Esophagus (tissue), 2 donors: ENCODE measurements at regions not wholly inside any gene's neighbourhood (a gene's known extent, or its start where the extent isn't known, plus 50 kb on each side); places are given as distances from the start of the nearest gene placed in this dataset.

ENCODE experiments used
- H3K27ac ChIP-seq, 2 donors: one replicate each; pipeline ENCODE4 v1.5.1; 2013; ENCODE audit warnings: low read depth in 2 of 2, mild to moderate bottlenecking in 2 of 2, inconsistent platforms in 1 of 2, low read length in 1 of 2, moderate library complexity in 1 of 2
- H3K27me3 ChIP-seq, 2 donors: one replicate each; pipeline ENCODE4 v1.6.1; 2013; ENCODE audit warnings: low read length in 2 of 2, control low read depth in 1 of 2, mild to moderate bottlenecking in 1 of 2; ENCODE audit not compliant: insufficient read depth in 2 of 2, control insufficient read depth in 1 of 2
- H3K36me3 ChIP-seq, 2 donors: one replicate each; pipeline ENCODE4 v1.6.1; 2013; ENCODE audit warnings: low read length in 1 of 2; ENCODE audit not compliant: control insufficient read depth in 2 of 2, insufficient read depth in 2 of 2
- H3K4me1 ChIP-seq, 2 donors: one replicate each; pipeline ENCODE4 v1.6.1; 2013; ENCODE audit warnings: low read length in 1 of 2; ENCODE audit not compliant: control insufficient read depth in 2 of 2, insufficient read depth in 2 of 2
- H3K4me3 ChIP-seq, 2 donors: one replicate each; pipeline ENCODE4 v1.5.1; 2013; ENCODE audit warnings: low read length in 2 of 2, mild to moderate bottlenecking in 2 of 2, low read depth in 1 of 2, moderate library complexity in 1 of 2
- H3K9me3 ChIP-seq, 2 donors: one replicate each; pipeline ENCODE4 v1.6.1; 2013; ENCODE audit warnings: mild to moderate bottlenecking in 2 of 2, low read depth in 1 of 2, low read length in 1 of 2, moderate library complexity in 1 of 2; ENCODE audit not compliant: control insufficient read depth in 2 of 2, insufficient read depth in 1 of 2
- WGBS, 2 donors: extraction: QIAGEN DNeasy Blood & Tissue Kit; methylation state at CpG; one replicate each; pipeline ENCODE4 v1.1.7; 2013; 5-methylcytosine and 5-hydroxymethylcytosine counted together
- donor health status: healthy with polysubstance abuse.
- donor health status: Bipolar disorder and iron deficiency.

DNA sequence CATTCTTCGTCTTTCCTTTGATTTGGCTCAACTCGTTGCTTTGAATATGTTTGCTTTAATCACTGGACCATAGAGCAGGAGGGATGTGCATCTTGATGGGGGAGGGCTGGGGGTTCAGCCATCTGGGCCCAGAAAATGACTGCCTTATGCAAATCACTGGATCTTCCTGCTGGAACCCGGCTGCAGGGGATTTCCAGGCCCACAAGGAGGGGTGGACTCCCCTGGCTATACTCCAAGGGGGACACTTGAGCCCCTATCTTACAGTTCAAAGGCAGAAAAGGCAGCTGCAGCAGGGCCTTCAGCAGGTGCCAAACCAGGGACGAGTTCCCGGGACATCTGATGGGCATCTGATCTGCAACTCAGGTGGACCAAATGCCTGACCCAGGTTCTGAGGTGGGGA lies 122.5 kb downstream of the DICER1 start:
- H3K4me3 ChIP-seq, result no peak overlapping the region
- H3K27ac ChIP-seq, result no peak overlapping the region
- 48 to 64% methylated on average over 5 of the region's 5 CpGs for WGBS, 2 donors
- no peaks in the 10 kb centered on the region for H3K27me3 ChIP-seq
- no peaks in the 10 kb centered on the region for H3K9me3 ChIP-seq
- H3K4me1 ChIP-seq, result peaks cover 0 to 2% of the 10 kb centered on the region in 2 donors
- no peaks in the 10 kb centered on the region for H3K36me3 ChIP-seq

- WGBS, 2 donors, result 72 to 74% methylated on average over 8 of the region's 8 CpGs
- Histone ChIP-seq H3K27me3 (no peaks in the 10 kb centered on the region), H3K4me1 (peaks cover 0 to 2% of the 10 kb centered on the region in 2 donors), H3K36me3 (no peaks in the 10 kb centered on the region), H3K27ac (no peak overlapping the region), H3K9me3 (no peaks in the 10 kb centered on the region), H3K4me3 (no peak overlapping the region)
Observed at GRCh38 chr14:95033682-95034632, 123.4 kb downstream of the DICER1 start.

DNA sequence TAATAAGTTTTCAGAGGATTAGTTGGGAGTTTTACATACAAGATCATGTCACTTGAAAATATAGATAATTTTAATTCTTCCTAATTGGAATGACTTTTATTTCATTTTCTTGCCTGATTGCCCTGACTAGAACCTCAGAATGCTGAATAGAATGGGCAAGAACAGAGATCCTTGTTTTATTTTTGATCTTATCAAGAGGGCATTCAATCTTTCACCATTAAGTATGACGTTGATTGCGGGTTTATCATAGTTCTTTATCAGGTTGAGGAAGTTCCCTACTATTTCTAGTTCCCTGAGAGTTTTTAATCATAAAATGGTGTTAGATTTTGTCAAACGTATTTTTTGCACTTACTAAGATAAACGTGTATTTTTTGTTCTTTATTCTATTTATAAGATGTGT lies 124.3 kb downstream of the DICER1 start:
- WGBS, 2 donors, result 71 to 72% methylated on average over 4 of the region's 4 CpGs
- H3K27me3 ChIP-seq, result no peaks in the 10 kb centered on the region
- no peaks in the 10 kb centered on the region for H3K36me3 ChIP-seq
- no peak overlapping the region for H3K27ac ChIP-seq
- peaks cover 0 to 2% of the 10 kb centered on the region in 2 donors for H3K4me1 ChIP-seq
- H3K4me3 ChIP-seq, result no peak overlapping the region
- H3K9me3 ChIP-seq, result no peaks in the 10 kb centered on the region

- Histone ChIP-seq H3K36me3 (no peaks in the 10 kb centered on the region), H3K9me3 (no peaks in the 10 kb centered on the region), H3K4me1 (no peaks in the 10 kb centered on the region), H3K4me3 (no peak overlapping the region), H3K27me3 (no peaks in the 10 kb centered on the region), H3K27ac (no peak overlapping the region)
- 86% methylated on average over 7 of the region's 7 CpGs for WGBS, 2 donors
Observed at GRCh38 chr14:95026851-95027463, 130.4 kb downstream of the DICER1 start.

- Histone ChIP-seq H3K4me3 (no peak overlapping the region), H3K27ac (no peak overlapping the region), H3K27me3 (no peaks in the 10 kb centered on the region), H3K4me1 (no peaks in the 10 kb centered on the region), H3K9me3 (no peaks in the 10 kb centered on the region), H3K36me3 (no peaks in the 10 kb centered on the region)
- 87 to 93% methylated on average over 6 of the region's 6 CpGs for WGBS, 2 donors
Observed at GRCh38 chr14:95025941-95026340, 131.4 kb downstream of the DICER1 start.

DNA sequence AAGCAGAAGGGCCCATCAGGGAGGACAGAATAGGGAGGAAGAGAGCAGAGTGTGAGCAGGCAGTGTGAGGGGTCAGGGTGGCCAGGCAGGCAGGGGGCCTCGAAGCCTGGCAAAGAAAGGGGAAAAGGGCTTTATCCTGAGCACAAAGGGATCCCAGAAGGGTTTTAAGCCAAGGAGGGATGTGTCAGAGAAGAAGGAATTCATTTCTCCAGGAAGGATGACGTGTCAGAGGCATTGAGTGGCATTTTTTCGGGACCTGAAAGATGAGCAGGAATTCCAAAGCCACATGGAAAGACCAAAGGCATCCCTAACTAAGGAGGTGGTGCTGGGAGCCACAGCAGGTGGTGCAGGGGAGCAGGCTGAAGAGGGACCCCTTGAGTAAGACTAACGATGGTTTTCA lies 132.1 kb downstream of the DICER1 start:
- H3K4me3 ChIP-seq, result no peak overlapping the region
- no peaks in the 10 kb centered on the region for H3K4me1 ChIP-seq
- H3K27ac ChIP-seq, result no peak overlapping the region
- no peaks in the 10 kb centered on the region for H3K36me3 ChIP-seq
- no peaks in the 10 kb centered on the region for H3K27me3 ChIP-seq
- 69 to 71% methylated on average over 4 of the region's 4 CpGs for WGBS, 2 donors
- H3K9me3 ChIP-seq, result no peaks in the 10 kb centered on the region

DNA sequence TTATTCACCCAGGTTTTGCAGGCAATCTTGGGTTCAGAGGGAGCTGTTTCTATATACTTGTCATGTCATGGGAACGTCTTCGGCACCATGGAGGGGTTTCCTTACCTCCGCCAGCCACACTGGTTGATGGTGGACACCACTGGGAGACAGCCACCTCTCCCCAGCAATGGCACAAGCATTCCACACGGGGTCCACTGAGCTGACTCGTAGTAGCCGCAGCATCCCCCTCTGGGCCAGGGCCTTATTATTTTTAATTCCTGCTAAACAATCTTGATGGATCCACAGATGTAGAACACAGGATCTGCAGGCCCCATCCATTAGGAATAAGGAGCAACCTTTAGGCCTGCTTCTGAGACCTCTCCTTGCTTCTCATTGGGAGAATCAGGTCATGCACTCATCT lies 132.9 kb downstream of the DICER1 start:
- Histone ChIP-seq H3K27me3 (no peaks in the 10 kb centered on the region), H3K36me3 (no peaks in the 10 kb centered on the region), H3K4me1 (no peaks in the 10 kb centered on the region), H3K4me3 (no peak overlapping the region), H3K9me3 (no peaks in the 10 kb centered on the region), H3K27ac (no peak overlapping the region)
- WGBS, 2 donors, result 77 to 92% methylated on average over 6 of the region's 6 CpGs

DNA sequence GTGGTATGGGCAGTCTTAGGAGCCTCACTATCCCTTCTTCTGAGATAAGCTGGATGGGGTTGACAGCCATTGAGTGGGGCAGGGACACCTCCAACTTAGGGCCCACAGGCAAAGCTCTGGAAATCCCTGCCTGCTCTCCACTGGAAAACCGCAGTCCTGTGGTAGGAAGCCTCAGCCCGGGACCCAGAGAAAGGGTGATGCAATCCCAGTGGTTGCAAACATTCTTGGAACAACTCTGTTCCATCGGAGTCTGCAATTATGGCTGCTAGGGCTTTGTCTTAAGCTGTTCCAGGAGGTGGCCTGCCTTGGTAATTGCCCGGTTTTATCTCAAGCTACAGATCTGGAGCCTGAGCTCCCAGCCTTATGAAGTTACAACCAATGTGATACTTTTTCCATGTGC lies 133.4 kb downstream of the DICER1 start:
- 75 to 92% methylated on average over 4 of the region's 4 CpGs for WGBS, 2 donors
- Histone ChIP-seq H3K27me3 (no peaks in the 10 kb centered on the region), H3K27ac (no peak overlapping the region), H3K36me3 (no peaks in the 10 kb centered on the region), H3K9me3 (no peaks in the 10 kb centered on the region), H3K4me1 (no peaks in the 10 kb centered on the region), H3K4me3 (no peak overlapping the region)

DNA sequence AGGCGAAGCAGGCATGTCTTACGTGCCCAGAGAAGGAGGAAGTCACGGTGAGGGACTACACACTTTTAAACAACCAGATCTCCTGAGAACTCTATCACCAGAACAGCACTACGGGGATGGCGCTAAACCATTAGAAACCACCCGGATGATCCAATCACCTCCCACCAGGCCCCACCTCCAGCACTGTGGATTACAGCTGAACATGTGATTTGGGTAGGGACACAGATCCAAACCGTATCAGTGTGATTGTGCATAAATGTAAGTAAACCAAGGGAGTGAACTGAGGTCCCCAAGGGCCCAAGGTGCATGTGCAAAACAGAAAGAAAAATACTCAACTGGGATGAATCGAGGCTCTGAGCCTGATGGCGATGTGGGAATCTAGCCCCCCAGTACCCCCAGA lies 134.2 kb downstream of the DICER1 start:
- H3K27me3 ChIP-seq, result no peaks in the 10 kb centered on the region
- no peaks in the 10 kb centered on the region for H3K36me3 ChIP-seq
- 91% methylated on average over 9 of the region's 9 CpGs for WGBS, 2 donors
- H3K27ac ChIP-seq, result no peak overlapping the region
- H3K4me3 ChIP-seq, result no peak overlapping the region
- H3K9me3 ChIP-seq, result no peaks in the 10 kb centered on the region
- H3K4me1 ChIP-seq, result no peaks in the 10 kb centered on the region

DNA sequence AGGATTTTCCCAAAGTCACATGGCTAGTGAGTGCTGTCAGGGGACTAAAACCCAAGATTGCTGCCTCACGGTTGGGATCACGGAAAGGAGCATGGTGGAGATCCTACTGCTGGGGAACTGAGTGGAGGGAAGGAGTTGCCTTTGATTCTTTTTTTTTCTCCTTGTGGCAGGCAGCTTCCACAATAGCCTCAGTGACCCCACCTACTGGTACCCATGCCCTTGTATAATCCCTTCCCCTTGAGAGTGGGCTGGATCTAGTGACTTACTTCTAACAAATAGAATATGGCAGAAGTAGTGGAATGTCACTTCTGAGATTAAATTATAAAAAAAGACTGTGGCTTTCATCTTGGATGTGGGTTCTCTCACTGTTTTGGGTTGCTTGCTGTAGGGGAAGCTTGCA lies 135.7 kb downstream of the DICER1 start:
- WGBS, 2 donors, result 95 to 98% methylated on average over 2 of the region's 2 CpGs
- H3K27ac ChIP-seq, result no peak overlapping the region
- H3K27me3 ChIP-seq, result no peaks in the 10 kb centered on the region
- no peaks in the 10 kb centered on the region for H3K36me3 ChIP-seq
- H3K4me1 ChIP-seq, result no peaks in the 10 kb centered on the region
- H3K9me3 ChIP-seq, result no peaks in the 10 kb centered on the region
- H3K4me3 ChIP-seq, result no peak overlapping the region
